ENCODE measurements at regions not wholly inside any gene's neighbourhood (a gene's known extent, or its start where the extent isn't known, plus 50 kb on each side); places are given as distances from the start of the nearest gene placed in this dataset.
"Not testable (repeated sequence)": the region's sequence is repeated elsewhere in the genome, so short reads cannot be mapped to it uniquely, and the experiment has no call there.

GRCh38 chr7:11221984-11222383, 248.3 kb downstream of the PHF14 start:
- peak; percentile 13 to 66 (median 54) for DNase-seq

GRCh38 chr7:11224535-11224934, 250.9 kb downstream of the PHF14 start:
- no peak for DNase-seq

GRCh38 chr7:11228515-11228914, 254.8 kb downstream of the PHF14 start:
- no peak for DNase-seq

GRCh38 chr7:11231190-11231589, 257.5 kb downstream of the PHF14 start:
- no peak for DNase-seq

GRCh38 chr7:11232462-11232861, 258.8 kb downstream of the PHF14 start:
- no peak for DNase-seq

- no peak for DNase-seq
Observed at GRCh38 chr7:11233871-11234270, 260.2 kb downstream of the PHF14 start.

GRCh38 chr7:11235491-11235890, 261.8 kb downstream of the PHF14 start:
- DNase-seq: no peak

- DNase-seq: no peak
Observed at GRCh38 chr7:11236680-11237079, 263.0 kb downstream of the PHF14 start.

- DNase-seq: no peak
Observed at GRCh38 chr7:11237742-11238141, 264.1 kb downstream of the PHF14 start.

- DNase-seq: no peak
Observed at GRCh38 chr7:11239316-11239715, 265.6 kb downstream of the PHF14 start.

GRCh38 chr7:11243739-11244138, 270.1 kb downstream of the PHF14 start:
- DNase-seq: no peak

- no peak for DNase-seq
Observed at GRCh38 chr7:11244149-11244548, 270.5 kb downstream of the PHF14 start.

- no peak for DNase-seq
Observed at GRCh38 chr7:11247545-11247944, 273.9 kb downstream of the PHF14 start.

- no peak for DNase-seq
Observed at GRCh38 chr7:11251436-11251835, 277.8 kb downstream of the PHF14 start.

- no peak for DNase-seq
Observed at GRCh38 chr7:11252011-11252607, 278.4 kb downstream of the PHF14 start.

GRCh38 chr7:11252705-11253272, 279.1 kb downstream of the PHF14 start:
- peak; percentile 25 to 58 (median 46) for DNase-seq

GRCh38 chr7:11256501-11256900, 282.8 kb downstream of the PHF14 start:
- no peak for DNase-seq

- DNase-seq: no peak
Observed at GRCh38 chr7:11261470-11261869, 287.8 kb downstream of the PHF14 start.

- no peak for DNase-seq
Observed at GRCh38 chr7:11266101-11266500, 292.4 kb downstream of the PHF14 start.

GRCh38 chr7:11272352-11272751, 298.7 kb downstream of the PHF14 start:
- DNase-seq: no peak

GRCh38 chr7:11274074-11274473, 300.4 kb downstream of the PHF14 start:
- peak in 3 of 4 experiments; percentile 16 to 30 (median 26) for DNase-seq

GRCh38 chr7:11281953-11282352, 308.3 kb downstream of the PHF14 start:
- no peak for DNase-seq

GRCh38 chr7:11283584-11283983, 309.9 kb downstream of the PHF14 start:
- DNase-seq: not testable (repeated sequence)

GRCh38 chr7:11290863-11291262, 317.2 kb downstream of the PHF14 start:
- DNase-seq: no peak

- DNase-seq: no peak
Observed at GRCh38 chr7:11294218-11294617, 320.5 kb downstream of the PHF14 start.
